ENCODE measurements at regions not wholly inside any gene's neighbourhood (a gene's known extent, or its start where the extent isn't known, plus 50 kb on each side); places are given as distances from the start of the nearest gene placed in this dataset.

GRCh38 chr17:14471052-14471451 lies 170.2 kb downstream of the HS3ST3B1 start:
- TF ChIP-seq CTCF (IDR thresholded peaks at IDR 0.05) (no peak), POLR2A (IDR thresholded peaks at IDR 0.05) (no peak)
